ENCODE measurements at regions not wholly inside any gene's neighbourhood (a gene's known extent, or its start where the extent isn't known, plus 50 kb on each side); places are given as distances from the start of the nearest gene placed in this dataset.

GRCh38 chr15:37788330-37788729 is 146.1 kb upstream of the TMCO5A start:
- no peak for TF ChIP-seq CTCF (IDR thresholded peaks at IDR 0.05; ENCODE audit: borderline replicate concordance, insufficient read depth, low read depth, low read length)
- H3K4me3 ChIP-seq (ENCODE audit: low read depth, low read length): no peak overlapping the region

- no peak for TF ChIP-seq CTCF (IDR thresholded peaks at IDR 0.05; ENCODE audit: borderline replicate concordance, insufficient read depth, low read depth, low read length)
- H3K4me3 ChIP-seq (ENCODE audit: low read depth, low read length): no peak overlapping the region
Observed at GRCh38 chr15:37788767-37789396, 145.6 kb upstream of the TMCO5A start.

- no peak for TF ChIP-seq CTCF (IDR thresholded peaks at IDR 0.05; ENCODE audit: borderline replicate concordance, insufficient read depth, low read depth, low read length)
- H3K4me3 ChIP-seq (ENCODE audit: low read depth, low read length): no peak overlapping the region
Observed at GRCh38 chr15:37789397-37789786, 145.0 kb upstream of the TMCO5A start.

- H3K4me3 ChIP-seq (ENCODE audit: low read depth, low read length): no peak overlapping the region
- no peak for TF ChIP-seq CTCF (IDR thresholded peaks at IDR 0.05; ENCODE audit: borderline replicate concordance, insufficient read depth, low read depth, low read length)
Observed at GRCh38 chr15:37789881-37790280, 144.6 kb upstream of the TMCO5A start.

GRCh38 chr15:37791693-37792092 is 142.7 kb upstream of the TMCO5A start:
- TF ChIP-seq CTCF (IDR thresholded peaks at IDR 0.05; ENCODE audit: borderline replicate concordance, insufficient read depth, low read depth, low read length): no peak
- no peak overlapping the region for H3K4me3 ChIP-seq (ENCODE audit: low read depth, low read length)

GRCh38 chr15:37792351-37792750 is 142.1 kb upstream of the TMCO5A start:
- H3K4me3 ChIP-seq (ENCODE audit: low read depth, low read length): no peak overlapping the region
- no peak for TF ChIP-seq CTCF (IDR thresholded peaks at IDR 0.05; ENCODE audit: borderline replicate concordance, insufficient read depth, low read depth, low read length)

- H3K4me3 ChIP-seq (ENCODE audit: low read depth, low read length): no peak overlapping the region
- no peak for TF ChIP-seq CTCF (IDR thresholded peaks at IDR 0.05; ENCODE audit: borderline replicate concordance, insufficient read depth, low read depth, low read length)
Observed at GRCh38 chr15:37793851-37794250, 140.6 kb upstream of the TMCO5A start.

Data from GM12875 (cell line).